Sigmoid colon (tissue), 6 donors: ENCODE measurements at regions not wholly inside any gene's neighbourhood (a gene's known extent, or its start where the extent isn't known, plus 50 kb on each side); places are given as distances from the start of the nearest gene placed in this dataset.

Source experiments
- DNase-seq: peaks from one replicate; pipeline ENCODE4 v3.0.0-alpha.2; 2019
- H3K27ac ChIP-seq, 4 donors: fragments of 200-600 bp; sonication (generic); one replicate each; pipeline ENCODE4 v1.5.1; 2016 to 2019; ENCODE audit warnings: mild to moderate bottlenecking in 1 of 4
- H3K27me3 ChIP-seq, 3 donors: fragments of 200-600 bp; sonication (generic); one replicate each; pipeline ENCODE4 v1.5.1; 2019; ENCODE audit warnings: mild to moderate bottlenecking in 1 of 3
- H3K36me3 ChIP-seq, 4 donors: fragments of 200-600 bp; sonication (generic); one replicate each; pipeline ENCODE4 v1.5.1; 2016 to 2019
- H3K4me1 ChIP-seq, 4 donors: fragments of 200-600 bp; sonication (generic); one replicate each; pipeline ENCODE4 v1.5.1; 2017 to 2019
- H3K4me3 ChIP-seq, 4 donors: fragments of 200-600 bp; sonication (generic); one replicate each; pipeline ENCODE4 v1.5.1; 2017 to 2019; ENCODE audit warnings: mild to moderate bottlenecking in 2 of 4, moderate library complexity in 1 of 4
- H3K9me3 ChIP-seq, 4 donors: fragments of 200-600 bp in 3 of 4; sonication (generic) in 3 of 4; one replicate each; pipeline versions ENCODE4 v1.5.1 to v1.6.1; 2013 to 2019
- EP300 ChIP-seq, 4 donors: sonication (generic); formaldehyde crosslinking; IDR thresholded peaks; one replicate each; pipeline ENCODE4 v1.6.1; 2017; ENCODE audit warnings: antibody characterized with exemption in 4 of 4
- POLR2A ChIP-seq, 2 donors: fragments of 450-650 bp; IDR thresholded peaks; one replicate each; pipeline ENCODE4 v1.6.1; 2016; ENCODE audit warnings: antibody characterized with exemption in 2 of 2, mild to moderate bottlenecking in 2 of 2, moderate library complexity in 2 of 2
- POLR2AphosphoS5 ChIP-seq, 4 donors: sonication (generic); formaldehyde crosslinking; IDR thresholded peaks; one replicate each; pipeline ENCODE4 v1.6.1; 2017; ENCODE audit warnings: antibody characterized with exemption in 4 of 4
- WGBS, 2 donors: extraction: QIAGEN DNeasy Blood & Tissue Kit; methylation state at CpG; one replicate each; pipeline ENCODE4 v1.1.7; 2013; 5-methylcytosine and 5-hydroxymethylcytosine counted together
- intact Hi-C: fragments of 100-400 bp; cut with DNase I; formaldehyde crosslinking; loops from one replicate; pipeline ENCODE4 v1.15.1; 2023
- TF ChIP-seq, protein P1 (sequence below), 4 experiments: fragments of 450-650 bp in 3 of 4; fragments of 200-600 bp in 1 of 4; IDR thresholded peaks; one replicate each; pipeline ENCODE4 v1.5.1; 2016 to 2019; ENCODE audit warnings: antibody characterized with exemption in 4 of 4, mild to moderate bottlenecking in 3 of 4, moderate library complexity in 2 of 4
- donor health status: healthy with polysubstance abuse.
- donor health status: healthy.

DNA sequence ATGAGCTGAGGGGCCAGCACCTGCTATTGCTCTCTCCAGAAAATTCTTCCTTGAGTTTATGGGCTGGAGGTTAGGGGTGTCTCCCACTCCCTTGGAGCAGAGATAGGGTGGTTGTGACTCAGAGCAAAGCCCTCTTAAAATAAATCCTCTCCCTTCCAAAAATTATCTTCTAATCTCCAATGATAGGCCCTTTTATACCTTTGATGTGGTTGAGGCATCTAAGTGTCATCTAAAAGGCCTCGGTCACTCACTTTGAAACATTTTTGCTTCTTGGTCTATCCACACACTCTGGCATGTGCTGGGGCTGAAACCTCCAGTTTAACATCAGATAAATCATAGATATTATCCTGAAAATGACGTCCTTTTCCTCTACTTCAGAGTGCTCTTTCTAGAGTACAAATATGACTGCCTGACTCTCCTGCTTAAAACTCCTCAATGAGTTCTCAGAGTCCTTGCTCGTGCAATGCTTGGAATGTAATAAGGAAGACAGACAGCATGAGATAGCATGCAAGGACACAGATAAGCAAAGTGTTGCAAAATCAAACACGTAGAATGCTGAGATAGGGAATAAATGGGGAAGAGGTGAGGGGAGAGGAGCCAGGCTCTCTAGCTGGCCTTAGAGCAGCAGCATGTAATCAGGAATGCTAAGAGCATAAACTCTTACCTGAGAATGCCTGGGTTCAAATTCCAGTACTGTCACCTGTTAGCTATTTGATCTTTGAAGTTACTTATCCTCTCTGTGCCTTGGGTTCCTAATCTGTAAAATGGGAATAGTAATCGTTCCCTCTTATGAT is 374.1 kb upstream of the CITED2 start:
- intact Hi-C loops: no loop called here
- H3K27ac ChIP-seq: no peak overlapping the region
- peaks cover 0 to 25% (median 11%) of the 10 kb centered on the region in 4 donors for H3K4me1 ChIP-seq
- DNase-seq: no peak
- H3K27me3 ChIP-seq: no peaks in the 10 kb centered on the region
- TF ChIP-seq, protein P1, sequence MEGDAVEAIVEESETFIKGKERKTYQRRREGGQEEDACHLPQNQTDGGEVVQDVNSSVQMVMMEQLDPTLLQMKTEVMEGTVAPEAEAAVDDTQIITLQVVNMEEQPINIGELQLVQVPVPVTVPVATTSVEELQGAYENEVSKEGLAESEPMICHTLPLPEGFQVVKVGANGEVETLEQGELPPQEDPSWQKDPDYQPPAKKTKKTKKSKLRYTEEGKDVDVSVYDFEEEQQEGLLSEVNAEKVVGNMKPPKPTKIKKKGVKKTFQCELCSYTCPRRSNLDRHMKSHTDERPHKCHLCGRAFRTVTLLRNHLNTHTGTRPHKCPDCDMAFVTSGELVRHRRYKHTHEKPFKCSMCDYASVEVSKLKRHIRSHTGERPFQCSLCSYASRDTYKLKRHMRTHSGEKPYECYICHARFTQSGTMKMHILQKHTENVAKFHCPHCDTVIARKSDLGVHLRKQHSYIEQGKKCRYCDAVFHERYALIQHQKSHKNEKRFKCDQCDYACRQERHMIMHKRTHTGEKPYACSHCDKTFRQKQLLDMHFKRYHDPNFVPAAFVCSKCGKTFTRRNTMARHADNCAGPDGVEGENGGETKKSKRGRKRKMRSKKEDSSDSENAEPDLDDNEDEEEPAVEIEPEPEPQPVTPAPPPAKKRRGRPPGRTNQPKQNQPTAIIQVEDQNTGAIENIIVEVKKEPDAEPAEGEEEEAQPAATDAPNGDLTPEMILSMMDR (IDR thresholded peaks at IDR 0.05): no peak
- no peak for TF ChIP-seq POLR2A (IDR thresholded peaks at IDR 0.05)
- TF ChIP-seq POLR2AphosphoS5 (IDR thresholded peaks at IDR 0.05): no peak
- no peak for TF ChIP-seq EP300 (IDR thresholded peaks at IDR 0.05)
- H3K4me3 ChIP-seq: no peak overlapping the region
- WGBS, 2 donors: 40 to 75% methylated on average over 5 of the region's 5 CpGs
- no peaks in the 10 kb centered on the region for H3K9me3 ChIP-seq
- H3K36me3 ChIP-seq: no peaks in the 10 kb centered on the region

DNA sequence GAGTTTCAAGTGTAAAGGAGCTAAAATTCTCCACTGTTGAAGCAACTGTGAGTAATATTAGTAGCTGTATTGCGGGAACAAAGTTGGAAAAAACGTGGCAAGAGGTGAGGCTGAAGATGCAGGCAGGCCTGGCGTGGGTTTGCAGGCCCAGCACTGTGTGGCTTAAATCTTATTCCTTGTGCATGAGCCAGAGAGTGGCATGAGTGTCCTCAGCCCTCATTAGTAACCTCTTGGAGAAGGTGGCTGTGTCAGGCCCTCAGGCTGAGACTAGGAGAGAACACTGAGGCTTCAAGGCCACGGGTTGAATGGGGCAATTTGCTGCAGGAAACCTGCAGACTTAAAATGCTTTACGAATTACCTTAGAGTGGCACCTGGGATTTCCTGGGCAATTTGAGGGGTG is 372.7 kb upstream of the CITED2 start:
- DNase-seq: no peak
- no peak overlapping the region for H3K4me3 ChIP-seq
- 89 to 90% methylated on average over 5 of the region's 5 CpGs for WGBS, 2 donors
- no peak overlapping the region for H3K27ac ChIP-seq
- H3K9me3 ChIP-seq: no peaks in the 10 kb centered on the region
- TF ChIP-seq, protein P1 (IDR thresholded peaks at IDR 0.05): no peak
- no peak for TF ChIP-seq EP300 (IDR thresholded peaks at IDR 0.05)
- TF ChIP-seq POLR2AphosphoS5 (IDR thresholded peaks at IDR 0.05): no peak
- TF ChIP-seq POLR2A (IDR thresholded peaks at IDR 0.05): no peak
- H3K27me3 ChIP-seq: no peaks in the 10 kb centered on the region
- no peaks in the 10 kb centered on the region for H3K36me3 ChIP-seq
- intact Hi-C loops: no loop called here
- H3K4me1 ChIP-seq: peaks cover 0 to 31% (median 11%) of the 10 kb centered on the region in 4 donors

DNA sequence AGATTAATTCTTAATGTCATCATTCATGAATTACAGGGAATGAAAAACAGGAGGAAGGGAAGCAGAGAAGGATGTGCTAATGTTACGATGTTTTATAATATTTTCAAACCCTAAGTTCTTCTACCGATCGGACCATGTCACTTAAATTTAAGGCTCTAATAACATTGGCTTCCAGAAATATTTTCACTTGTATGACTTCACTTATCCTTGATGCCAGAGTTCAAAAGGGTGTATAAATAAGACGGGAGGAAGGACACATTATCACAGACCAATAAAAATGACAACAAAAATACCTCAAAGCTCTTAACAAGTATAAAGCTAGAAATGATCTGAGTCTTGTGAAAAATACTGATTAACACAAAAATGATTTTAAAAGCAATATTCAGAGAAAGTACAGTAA is 370.4 kb upstream of the CITED2 start:
- H3K9me3 ChIP-seq: no peaks in the 10 kb centered on the region
- DNase-seq: no peak
- H3K27ac ChIP-seq: no peak overlapping the region
- H3K36me3 ChIP-seq: no peaks in the 10 kb centered on the region
- H3K4me3 ChIP-seq: no peak overlapping the region
- H3K4me1 ChIP-seq: peaks cover 0 to 35% (median 13%) of the 10 kb centered on the region in 4 donors
- H3K27me3 ChIP-seq: no peaks in the 10 kb centered on the region
- WGBS, 2 donors: 78% methylated on average over 4 of the region's 4 CpGs
- TF ChIP-seq POLR2AphosphoS5 (IDR thresholded peaks at IDR 0.05) (no peak), POLR2A (IDR thresholded peaks at IDR 0.05) (no peak), EP300 (IDR thresholded peaks at IDR 0.05) (no peak)
- TF ChIP-seq, protein P1 (IDR thresholded peaks at IDR 0.05): no peak
- intact Hi-C loops: no loop called here

DNA sequence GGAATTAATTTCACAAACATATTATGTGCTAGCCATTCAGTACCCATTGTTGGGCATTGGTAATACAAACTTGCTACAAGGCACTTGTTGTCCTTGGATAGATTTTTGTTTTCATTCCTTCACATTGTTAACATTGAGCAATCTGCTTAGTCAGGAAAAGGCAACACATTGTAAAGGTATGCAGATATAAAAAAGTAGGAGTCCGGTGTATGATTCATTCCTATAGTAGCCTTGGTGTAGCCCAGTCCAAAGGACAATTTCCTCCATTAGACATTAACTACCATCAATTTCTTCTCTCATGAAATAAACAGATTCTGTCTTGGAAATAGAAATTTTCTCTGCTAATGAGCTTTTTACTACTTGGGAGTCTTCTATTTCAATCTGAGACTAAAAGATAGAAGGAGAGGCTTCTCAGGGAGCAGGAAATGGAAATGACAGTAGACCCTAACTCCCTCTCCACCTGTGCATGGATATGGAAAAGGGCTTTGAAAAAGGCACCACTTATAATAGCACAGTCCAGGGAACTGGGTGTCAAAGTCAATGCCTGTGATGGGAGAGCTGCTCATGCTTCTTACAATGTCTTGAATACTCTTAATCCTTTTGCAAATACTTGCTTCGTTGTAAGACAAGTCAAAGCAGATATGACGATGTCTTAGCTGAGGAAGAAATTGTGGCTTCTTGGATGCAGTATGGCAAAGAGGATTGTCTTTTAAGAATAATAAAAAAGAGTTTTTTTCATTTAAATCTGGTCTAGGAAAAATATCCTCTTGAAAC is 369.4 kb upstream of the CITED2 start:
- peaks cover 0 to 35% (median 13%) of the 10 kb centered on the region in 4 donors for H3K4me1 ChIP-seq
- H3K27me3 ChIP-seq: no peaks in the 10 kb centered on the region
- H3K36me3 ChIP-seq: no peaks in the 10 kb centered on the region
- intact Hi-C loops: no loop called here
- H3K9me3 ChIP-seq: no peaks in the 10 kb centered on the region
- H3K4me3 ChIP-seq: no peak overlapping the region
- TF ChIP-seq POLR2A (IDR thresholded peaks at IDR 0.05) (no peak), EP300 (IDR thresholded peaks at IDR 0.05) (no peak), POLR2AphosphoS5 (IDR thresholded peaks at IDR 0.05) (no peak)
- TF ChIP-seq, protein P1 (IDR thresholded peaks at IDR 0.05): no peak
- no peak overlapping the region for H3K27ac ChIP-seq
- WGBS, 2 donors: 67 to 85% methylated on average over 3 of the region's 3 CpGs
- no peak for DNase-seq
